HG03469 (cell line): ENCODE measurements at regions not wholly inside any gene's neighbourhood (a gene's known extent, or its start where the extent isn't known, plus 50 kb on each side); places are given as distances from the start of the nearest gene placed in this dataset.
"Not testable (repeated sequence)": the region's sequence is repeated elsewhere in the genome, so short reads cannot be mapped to it uniquely, and the experiment has no call there.

Source experiments
- ATAC-seq: cut with Tn5 transposase; IDR thresholded peaks from one replicate; pipeline ENCODE4 v1.9.1; 2021; ENCODE audit warnings: mild to moderate bottlenecking, moderate library complexity, moderate number of reproducible peaks; ENCODE audit not compliant: unreplicated experiment

DNA sequence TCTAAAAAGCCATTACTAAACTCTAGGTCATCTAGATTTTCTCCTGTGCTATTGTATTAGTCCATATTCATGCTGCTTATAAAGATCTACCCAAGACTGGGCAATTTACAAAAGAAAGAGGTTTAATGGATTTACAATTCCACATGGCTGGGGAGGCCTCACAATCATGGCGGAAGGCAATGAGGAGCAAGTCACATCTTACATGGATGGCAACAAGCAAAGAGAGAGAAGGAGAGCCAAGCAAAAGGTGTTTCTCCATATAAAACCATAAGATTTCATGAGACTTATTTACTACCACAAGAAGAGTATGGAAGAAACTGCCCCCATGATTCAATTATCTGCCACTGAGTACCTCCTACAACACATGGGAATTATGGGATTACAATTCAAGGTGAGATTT, 69.6 kb upstream of the CCDC6 start:
- not testable (repeated sequence) for ATAC-seq

DNA sequence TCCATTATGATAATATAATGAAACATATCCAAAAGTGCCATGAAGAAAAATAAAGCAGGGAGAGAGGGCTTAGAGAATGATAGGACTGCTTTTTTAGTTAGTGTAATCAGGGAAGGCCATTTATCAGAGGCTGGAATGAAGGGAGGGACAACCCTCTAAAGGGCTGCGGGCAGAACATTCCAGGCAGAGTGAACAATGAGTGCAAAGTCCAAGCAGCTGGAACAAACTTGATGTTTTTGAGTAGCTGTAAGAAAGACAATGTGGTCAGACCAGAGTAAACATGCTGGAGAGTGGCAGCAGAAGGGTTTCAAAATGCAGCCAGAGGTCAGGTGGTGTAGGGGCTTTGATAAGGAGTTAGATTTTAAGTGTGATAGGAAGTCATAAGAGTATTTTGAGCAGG, 65.6 kb upstream of the CCDC6 start:
- ATAC-seq = no peak

DNA sequence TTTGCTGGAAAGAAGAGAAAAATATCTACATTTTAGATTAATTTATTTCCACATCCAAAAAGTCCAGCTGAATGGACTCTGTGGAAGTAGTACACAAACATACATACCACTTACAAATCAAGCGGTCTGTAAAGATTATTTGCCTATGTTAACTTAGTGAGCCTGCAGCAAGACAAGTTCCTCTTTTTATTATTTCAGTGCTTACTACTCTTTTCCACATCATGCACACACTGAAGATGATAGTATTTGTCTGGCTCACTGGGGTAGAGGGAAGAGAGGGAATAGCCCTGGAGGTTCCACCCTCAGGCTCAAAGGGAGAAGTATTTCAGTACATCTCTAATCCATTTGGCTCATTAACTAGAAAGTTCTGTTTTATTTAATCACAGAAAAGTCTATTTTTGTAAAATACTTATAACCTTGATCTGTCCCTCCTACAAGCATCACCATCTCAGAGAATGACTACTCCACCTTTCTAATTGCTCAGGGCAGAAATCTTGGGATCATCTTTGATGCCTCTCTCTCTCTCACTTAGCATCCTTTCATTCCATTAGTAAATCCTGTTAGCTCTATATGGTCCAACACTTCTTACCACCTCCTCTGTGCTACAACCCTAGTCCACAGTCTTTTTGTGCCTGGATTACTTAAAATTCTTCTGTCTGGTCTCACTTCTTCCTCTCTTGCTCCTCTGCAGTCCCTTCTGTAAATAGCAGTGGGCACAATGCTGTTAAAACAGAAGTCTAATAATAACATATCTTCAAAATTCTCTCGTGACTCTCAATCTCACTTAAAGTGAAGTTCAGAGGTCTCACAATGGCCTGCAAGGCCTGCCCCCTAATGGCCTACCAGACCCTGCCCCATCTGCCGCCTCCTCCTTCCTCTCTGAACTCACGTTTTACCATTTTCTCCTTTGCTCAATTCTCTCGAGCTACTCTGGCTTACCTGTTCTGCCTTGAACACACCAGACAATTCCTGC, 64.3 kb upstream of the CCDC6 start:
- ATAC-seq = peak; percentile 85

DNA sequence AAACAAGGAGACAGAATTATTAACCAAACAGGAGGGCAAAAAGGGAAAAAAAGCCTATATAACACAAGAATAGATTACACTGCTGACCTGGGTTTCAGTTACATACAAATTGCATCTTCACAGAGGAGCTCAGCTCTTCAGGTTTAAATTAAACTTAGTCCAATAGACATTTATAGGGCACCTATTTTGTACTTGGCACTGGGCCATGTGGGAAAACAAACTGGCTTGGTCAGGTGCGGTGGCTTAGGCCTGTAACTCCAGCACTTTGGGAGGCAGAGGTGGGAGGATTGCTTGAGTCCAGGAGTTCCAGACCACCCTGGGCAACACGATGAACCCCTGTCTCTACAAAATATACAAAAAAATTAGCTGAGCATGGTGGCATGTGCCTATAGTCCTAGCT, 62.3 kb upstream of the CCDC6 start:
- ATAC-seq = no peak

DNA sequence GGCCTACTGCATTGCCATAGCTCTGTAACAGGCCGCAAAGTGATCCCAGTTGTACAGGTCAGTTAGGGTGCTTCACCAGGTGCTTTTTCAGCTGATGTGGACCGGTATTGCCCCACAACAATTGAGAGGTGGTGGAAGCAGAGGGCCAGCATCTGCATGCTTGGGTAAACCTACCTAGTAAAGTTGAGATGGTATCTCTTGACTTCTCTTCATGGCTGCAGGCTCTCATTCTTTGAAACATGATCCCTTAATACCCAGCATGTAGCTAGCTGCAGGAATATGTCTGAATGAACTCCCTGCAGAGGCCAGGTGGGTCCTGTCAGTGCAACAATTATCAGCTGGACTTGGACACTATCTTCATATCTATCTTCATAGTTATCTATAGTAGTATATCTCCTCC, 60.7 kb upstream of the CCDC6 start:
- ATAC-seq = no peak

DNA sequence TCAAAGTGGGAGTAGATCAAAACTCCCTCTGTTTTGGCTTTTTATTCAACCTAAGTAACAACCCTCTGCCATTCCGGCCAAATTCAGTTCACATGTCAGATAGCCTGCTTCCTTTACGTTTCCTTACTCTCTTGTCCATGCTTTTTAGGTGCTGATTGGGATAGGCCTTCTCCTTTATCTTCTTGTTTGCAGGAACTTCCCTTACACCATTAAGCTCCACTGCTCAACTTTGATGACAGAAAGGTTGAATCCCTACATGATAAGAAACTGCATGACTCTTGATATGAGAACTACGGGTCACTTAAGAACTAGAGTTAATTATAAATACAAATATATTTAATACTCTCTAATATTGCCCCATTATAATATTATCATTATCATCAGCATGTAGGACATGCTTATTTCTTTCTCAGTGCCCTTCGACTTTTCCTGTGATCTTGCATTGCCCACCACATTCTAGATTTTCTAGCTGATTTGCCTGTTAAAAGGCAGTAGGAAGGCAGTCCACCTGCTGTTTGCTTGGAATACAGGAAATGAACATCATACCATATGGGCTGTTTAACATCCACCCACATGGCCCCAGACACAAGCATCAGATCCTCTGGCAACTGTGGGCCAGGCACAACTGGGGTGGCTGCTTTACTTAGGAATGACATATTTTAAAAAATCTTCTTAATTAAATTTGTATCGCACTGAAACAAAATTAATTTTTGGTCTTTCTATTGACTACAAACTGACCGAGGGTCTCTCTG, 59.7 kb upstream of the CCDC6 start:
- no peak for ATAC-seq

DNA sequence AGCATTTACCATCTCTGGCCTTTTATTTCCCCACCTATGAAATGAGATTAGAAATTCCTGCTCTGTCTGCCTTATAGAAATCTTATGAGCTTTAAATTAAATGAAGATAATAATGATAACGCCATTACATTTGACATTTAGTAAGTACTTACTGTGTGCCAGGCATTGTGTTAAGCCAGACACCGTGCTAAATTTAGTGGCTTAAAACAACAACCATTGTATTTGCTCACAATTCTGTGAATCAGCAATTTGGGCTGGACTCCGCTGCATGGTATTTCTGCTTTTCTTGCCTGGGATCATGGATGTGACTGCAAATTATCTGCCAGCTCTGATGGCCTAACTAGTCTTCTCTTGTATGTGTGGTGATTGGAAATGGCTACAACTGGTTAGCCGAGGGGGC, 56.4 kb upstream of the CCDC6 start:
- ATAC-seq = no peak

DNA sequence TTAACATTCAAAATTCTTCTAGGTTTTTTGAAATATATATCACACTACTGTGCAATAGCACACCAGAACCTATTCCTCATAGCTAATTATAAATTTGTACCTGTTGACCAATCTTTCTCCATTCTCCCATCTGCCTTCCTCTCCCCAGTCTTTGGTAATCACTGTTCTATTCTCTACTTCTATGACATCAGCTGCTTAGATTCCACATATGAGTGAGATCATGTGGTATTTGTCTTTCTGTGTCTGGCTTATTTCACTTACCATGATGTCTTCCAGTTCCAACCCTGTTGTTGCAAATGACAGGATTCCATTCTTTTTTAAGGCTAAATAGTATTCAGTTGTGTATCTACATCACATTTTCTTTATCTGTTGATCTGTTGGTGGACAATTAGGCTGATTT, 54.4 kb upstream of the CCDC6 start:
- ATAC-seq = no peak

DNA sequence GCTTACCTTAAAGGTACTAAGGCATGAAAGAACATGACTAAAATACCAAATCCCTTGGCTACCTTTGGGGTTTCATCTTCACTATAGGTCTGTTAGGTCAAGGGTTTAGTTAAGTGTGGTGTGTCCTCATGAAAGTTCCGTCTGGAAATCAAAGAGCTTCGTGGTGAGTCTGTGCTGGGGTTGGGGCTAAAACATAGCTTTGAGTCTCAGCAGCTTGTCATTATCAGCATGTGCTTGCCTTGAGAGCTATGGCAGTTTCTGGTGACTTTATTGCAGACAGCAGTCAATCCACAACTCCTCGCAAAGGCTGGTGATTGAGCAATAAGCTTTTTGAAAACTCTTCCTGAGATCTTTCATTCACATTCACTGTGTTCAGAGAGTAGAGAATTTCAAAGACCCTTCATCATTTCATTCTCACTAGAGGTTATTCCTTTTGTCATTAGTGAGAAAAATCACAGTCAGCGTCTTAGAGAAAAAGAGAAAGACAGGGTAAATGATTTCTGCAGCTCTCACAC, 53.2 kb upstream of the CCDC6 start:
- ATAC-seq = no peak

DNA sequence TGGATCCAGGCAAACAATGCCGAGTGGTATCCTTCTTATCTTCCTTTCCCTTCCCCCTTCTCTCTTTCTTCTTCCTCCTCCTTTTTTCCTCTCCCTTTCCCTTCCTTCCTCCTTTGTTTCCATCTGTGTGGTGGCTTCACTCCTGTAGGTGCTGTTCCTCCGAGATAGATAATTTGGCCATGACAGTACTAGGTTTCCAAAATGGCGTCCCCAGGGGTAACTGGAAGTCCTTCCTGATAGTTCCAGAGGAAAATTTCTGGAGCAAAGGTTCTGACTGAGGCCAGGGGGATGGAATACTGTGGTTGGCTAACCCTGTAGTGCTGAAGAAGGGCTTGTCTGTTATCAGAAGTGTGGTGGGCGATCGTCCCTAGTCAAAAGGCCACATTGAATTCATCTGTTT, 52.5 kb upstream of the CCDC6 start:
- ATAC-seq = no peak

DNA sequence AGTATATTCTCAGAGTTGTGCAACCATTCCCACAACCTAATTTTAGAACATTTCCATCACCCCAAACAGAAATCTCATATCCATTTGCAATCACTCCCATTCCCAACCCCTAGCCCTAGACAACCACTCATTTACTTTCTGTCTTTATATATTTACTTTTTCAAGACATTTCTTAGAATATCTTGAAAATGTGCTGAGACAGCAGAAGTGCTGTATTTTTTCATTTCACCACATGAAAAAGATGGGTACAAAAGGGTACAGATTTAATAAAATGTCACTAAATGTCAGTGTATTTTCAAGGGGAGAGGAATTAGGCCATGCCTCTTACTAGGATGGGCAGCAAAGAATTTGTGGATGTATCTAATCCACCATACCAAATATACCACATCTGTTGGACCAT, 51.6 kb upstream of the CCDC6 start:
- ATAC-seq = no peak
